CD4-positive, alpha-beta T cell treated with Interleukin-4 for 1 hour (primary cell): ENCODE measurements at regions not wholly inside any gene's neighbourhood (a gene's known extent, or its start where the extent isn't known, plus 50 kb on each side); places are given as distances from the start of the nearest gene placed in this dataset.
"Not testable (repeated sequence)": the region's sequence is repeated elsewhere in the genome, so short reads cannot be mapped to it uniquely, and the experiment has no call there.

Source experiments
- DNase-seq, 2 donors: peaks; one replicate each; pipeline ENCODE4 v3.0.0-alpha.2; 2020 to 2022

DNA sequence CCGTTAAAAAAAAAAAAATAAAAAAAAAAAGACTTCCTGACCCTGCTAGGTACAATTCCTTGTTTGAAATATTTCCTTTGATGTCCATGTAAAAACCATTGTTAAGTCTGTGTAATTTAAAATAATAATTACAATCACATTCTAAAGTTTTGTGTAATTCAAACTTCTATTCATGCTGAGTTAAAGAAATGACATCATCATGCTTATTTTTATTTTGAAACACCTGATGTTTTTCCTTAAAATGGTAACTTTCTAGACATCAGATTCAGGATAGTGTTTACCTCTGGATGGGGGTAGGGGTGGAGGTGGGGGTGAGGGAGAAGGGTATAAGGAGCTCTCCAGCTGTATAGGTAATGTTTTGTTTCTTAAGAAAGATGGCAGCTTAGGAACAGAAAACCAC, 92.8 kb downstream of the ADCYAP1 start:
- no peak for DNase-seq

DNA sequence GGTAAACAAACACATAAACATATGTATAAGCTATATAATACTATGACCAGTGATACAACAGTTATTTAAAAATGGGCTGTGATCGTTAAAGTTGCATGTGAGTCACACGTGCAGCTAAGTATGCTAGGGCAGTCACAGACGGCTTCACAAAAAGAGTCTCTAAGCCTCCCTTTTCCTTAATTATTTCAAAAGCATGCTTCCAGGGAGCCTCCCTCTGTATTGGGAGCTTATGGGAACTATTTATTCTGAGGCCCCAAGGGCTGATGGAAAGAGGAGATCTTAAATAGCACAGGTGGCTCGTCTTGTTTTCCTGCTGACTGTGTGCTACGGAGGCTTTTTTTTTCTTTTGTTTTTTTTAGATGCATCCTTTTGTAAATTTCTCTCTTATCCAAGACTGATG, 94.3 kb downstream of the ADCYAP1 start:
- DNase-seq = no peak

DNA sequence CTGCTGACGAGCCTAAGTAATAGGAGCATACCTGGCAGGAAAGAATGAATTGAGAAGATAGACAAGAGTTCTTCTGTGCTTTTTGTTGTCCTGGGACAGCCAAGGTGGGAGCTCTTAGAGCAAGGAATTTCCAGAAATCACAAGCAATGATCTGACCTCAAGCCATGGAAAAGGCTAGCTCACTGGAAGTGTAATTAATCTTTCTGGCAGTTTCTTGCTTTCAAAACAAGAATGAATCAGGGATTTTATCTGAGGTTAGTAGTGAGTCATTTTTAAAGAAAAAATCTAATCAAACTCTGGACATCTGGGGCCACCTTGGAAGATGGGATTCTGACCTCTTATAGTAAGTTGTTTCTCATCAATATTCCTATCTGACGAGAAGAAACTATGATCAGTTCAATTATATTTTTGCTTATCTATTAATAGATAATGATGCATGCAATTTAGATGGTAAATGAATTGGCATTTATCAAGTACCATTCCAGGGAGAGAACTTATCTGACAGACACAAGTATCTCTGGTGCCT, 98.0 kb downstream of the ADCYAP1 start:
- no peak for DNase-seq

DNA sequence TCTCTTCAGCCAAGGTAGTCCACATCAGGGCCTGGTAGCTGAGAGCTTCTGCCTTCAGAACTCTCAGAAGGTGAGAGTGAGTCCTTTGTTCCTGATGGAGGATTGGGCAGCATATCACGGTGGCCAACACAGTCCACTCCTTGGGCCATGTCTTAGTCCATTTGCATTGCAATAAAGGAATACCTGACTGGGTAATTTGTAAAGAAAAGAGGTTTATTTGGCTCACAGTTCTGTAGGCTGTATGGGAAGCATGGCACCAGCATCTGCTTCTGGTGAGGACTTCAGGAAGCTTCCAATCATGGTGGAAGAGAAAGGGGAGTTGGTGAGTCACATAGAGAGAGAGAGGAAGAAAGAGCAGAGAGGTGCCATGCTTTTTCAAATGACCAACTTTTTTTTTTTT, 98.8 kb downstream of the ADCYAP1 start:
- DNase-seq = no peak

GRCh38 chr18:1006304-1006703, 101.6 kb downstream of the ADCYAP1 start:
- DNase-seq = no peak

DNA sequence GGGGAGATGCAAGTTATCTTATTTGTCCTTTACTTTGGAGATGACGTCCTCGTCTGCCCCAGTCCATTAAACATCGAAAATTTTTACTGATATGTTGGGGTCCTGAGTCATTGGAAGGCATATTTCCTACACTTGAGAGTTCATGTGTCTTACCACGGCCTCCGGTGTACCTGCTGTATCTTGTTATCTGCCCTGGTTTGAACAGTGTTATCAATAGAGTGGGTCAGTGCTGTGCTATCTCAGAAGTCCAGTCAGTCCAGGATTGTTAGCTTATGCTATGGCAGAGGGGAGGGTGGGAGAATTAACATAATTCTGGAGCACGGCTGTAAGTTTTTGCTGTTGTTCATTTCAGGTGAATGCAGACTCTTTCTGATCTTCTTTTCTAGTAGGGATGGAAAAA, 102.3 kb downstream of the ADCYAP1 start:
- DNase-seq = no peak

GRCh38 chr18:1011349-1011748, 106.7 kb downstream of the ADCYAP1 start:
- DNase-seq = no peak

- DNase-seq = no peak
These were observed 108.1 kb downstream of the ADCYAP1 start for GRCh38 chr18:1012775-1013174.

DNA sequence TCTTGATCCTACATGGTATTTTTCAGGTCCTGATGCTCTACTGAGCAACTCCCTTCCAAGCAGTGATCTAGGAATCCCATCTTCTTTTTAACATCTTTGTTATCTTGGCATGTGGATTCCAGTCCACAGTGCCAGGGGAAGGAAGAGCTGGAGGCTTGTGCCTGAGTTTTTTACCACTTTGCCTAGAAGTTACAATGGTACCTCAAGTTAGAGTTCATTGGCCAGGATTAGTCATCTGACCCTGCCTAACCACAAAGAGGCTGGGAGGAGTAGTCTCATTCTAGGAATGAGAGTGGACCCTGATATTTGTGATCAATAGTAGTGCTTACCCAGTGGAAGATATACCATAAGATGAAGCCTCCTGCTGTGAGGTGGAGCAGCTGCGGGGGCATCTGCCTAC, 109.3 kb downstream of the ADCYAP1 start:
- DNase-seq = no peak

DNA sequence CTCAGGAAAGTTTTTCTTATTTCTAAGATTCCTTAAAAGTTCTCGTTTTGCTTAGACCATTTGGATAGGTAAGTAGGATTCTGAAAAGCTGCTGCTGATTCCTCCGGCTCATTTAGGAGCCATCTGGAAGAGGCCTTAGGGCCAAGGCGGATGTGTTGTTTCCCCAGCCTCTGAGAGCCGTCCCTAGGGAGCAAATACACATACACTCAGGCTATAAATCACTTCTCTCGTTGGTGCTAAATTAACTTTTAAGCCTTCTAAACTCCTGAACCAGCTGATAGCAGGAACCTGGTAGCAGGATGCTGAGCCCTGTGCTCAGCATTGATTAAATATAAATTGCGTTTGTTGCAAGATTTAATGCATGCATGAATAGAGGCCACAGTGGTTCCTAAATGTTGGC, 109.8 kb downstream of the ADCYAP1 start:
- no peak for DNase-seq

DNA sequence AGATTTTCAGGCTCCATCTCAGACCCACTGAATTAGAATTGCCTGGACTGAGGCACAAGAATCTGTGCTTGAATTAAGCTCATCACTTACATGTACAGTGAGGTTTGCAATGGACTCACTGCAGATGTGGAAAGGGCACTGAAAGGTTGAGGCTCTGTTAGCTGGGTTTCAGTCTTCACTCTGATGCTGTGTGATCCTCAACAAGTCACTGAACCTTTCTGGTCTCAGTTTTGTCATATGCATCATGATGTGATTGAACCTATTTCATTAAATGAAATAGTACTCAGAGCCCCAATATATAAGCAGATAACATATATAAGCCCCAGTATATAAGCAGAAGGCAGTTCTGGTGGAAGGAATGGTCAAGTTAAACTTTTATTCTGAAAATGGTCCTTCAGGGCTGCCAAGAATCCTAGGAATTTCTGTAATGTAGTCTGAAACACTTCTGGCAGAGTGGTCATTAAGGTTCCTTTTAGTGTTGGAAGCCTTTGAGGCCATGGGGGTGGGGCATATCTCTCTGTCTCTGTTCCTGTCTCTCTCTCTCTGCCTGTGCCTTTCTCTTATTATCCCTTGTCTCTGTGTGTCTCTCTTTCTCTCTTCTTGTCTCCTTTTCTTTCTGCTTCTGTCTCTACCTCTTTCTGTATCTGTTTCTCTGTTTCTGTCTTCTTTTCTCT, 110.4 kb downstream of the ADCYAP1 start:
- DNase-seq = no peak

- DNase-seq = no peak
These were observed 111.1 kb downstream of the ADCYAP1 start for GRCh38 chr18:1015777-1016176.

DNA sequence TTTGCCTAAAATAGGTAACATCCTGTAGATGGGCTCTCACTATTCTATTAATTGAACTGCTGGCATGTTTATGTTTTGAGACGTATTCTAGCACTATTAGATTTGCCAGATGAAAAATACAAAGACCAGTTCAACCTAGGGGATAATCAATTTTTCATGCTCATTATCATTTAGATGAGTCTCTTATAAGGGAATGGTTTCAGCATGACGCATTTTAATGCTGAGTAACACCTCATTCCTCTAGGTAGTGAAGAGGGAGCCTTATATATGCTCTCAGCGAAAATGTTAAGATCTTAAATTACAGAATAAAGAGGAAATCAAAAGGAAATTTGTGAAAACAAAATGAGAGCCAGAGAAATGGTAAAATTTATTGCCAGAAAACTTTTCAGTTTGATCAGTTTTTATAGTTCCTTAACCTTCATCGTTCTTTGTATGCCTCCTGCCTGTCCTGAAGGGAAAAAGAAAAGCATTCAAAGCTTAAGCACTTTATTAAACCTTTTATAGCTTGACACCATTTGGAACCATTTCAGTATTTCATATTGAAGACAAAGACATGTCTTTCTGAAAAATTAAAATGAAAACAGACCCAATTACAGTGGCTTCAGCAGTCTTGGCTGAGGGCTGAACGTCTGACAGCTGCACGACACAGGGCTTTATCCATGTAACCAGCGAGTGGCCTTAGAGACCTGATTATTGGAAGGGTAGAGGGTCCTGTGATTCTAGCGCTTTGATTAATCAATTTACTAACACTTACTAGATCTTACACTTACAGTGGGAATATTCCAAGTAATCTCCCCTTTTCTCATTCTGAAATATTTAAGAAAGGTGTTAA, 112.8 kb downstream of the ADCYAP1 start:
- DNase-seq = no peak

GRCh38 chr18:1018181-1018681, 113.6 kb downstream of the ADCYAP1 start:
- DNase-seq = no peak

- no peak for DNase-seq
These were observed 114.5 kb downstream of the ADCYAP1 start for GRCh38 chr18:1019191-1019590.

GRCh38 chr18:1020731-1021344, 116.2 kb downstream of the ADCYAP1 start:
- no peak for DNase-seq

DNA sequence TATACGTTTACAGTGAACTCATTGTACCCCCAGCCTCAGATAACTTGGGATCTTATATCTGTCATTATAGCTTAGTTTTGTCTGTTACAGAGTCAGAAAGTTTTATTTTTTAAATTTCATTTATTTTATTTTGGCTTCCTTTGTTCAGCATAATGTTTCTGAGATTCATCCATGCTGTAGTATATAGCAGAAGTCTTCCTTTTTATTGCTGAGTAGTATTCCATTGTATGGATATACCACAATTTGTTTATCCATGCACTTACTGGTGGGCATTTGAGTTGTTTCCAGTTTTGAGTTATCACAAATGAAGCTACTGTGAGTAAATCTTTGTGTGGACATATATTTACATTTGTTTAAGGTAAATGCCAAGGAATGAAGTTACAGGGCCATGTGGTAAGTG, 122.3 kb downstream of the ADCYAP1 start:
- no peak for DNase-seq

- DNase-seq = not testable (repeated sequence)
These were observed 128.4 kb downstream of the ADCYAP1 start for GRCh38 chr18:1033092-1033491.

GRCh38 chr18:1034971-1035370, 130.3 kb downstream of the ADCYAP1 start:
- no peak for DNase-seq

DNA sequence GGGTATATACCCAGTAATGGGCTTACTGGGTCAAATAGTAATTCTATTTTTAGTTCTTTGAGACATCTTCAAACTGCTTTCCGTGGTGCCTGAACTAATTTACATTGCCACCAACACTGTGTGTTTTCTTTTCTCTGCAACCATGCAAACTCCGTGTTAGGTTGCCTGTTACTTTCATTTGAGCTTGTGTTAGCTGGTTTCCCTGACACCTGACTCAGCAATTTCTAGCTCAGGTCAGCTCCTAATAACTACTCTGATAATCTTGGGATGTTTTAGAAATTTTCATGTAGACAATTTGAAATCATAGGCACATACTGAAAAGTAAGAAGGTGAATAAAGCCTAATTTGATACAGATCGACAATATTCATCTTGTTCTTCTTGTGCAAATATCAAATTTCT, 132.3 kb downstream of the ADCYAP1 start:
- DNase-seq = no peak

DNA sequence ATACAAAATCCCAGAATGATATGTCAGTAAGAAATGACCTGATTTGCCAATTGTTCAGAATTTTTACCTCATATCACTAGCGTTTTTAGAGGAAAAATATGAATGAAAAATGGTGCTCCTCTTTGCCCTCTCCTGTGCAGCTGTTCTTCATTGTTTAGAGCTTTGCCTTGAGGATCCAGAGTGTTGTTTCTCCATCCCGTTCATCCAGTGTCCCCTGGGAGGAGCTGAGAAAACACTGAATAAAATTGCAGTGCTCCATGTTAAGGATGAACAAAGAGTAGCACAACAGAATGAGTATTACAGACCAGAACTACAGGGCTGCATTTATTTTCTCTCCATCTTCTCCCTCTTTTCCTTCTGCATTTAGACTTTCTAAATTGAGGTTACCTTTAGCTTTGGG, 133.1 kb downstream of the ADCYAP1 start:
- no peak for DNase-seq

- no peak for DNase-seq
These were observed 134.8 kb downstream of the ADCYAP1 start for GRCh38 chr18:1039421-1039820.

GRCh38 chr18:1043039-1043438, 138.4 kb downstream of the ADCYAP1 start:
- not testable (repeated sequence) for DNase-seq

- no peak for DNase-seq
These were observed 141.0 kb downstream of the ADCYAP1 start for GRCh38 chr18:1045658-1046057.
